RKO (cell line): ENCODE measurements at regions not wholly inside any gene's neighbourhood (a gene's known extent, or its start where the extent isn't known, plus 50 kb on each side); places are given as distances from the start of the nearest gene placed in this dataset.

Experiments
- DNase-seq: peaks from one replicate; pipeline ENCODE4 v3.0.0-alpha.2; 2016; ENCODE audit warnings: low spot score

- DNase-seq: no peak
Measured at GRCh38 chr22:47994601-47995263, 1232.3 kb downstream of the TBC1D22A start.

- DNase-seq: no peak
Measured at GRCh38 chr22:47994045-47994444, 1231.6 kb downstream of the TBC1D22A start.

- DNase-seq: no peak
Measured at GRCh38 chr22:47990481-47990880, 1228.0 kb downstream of the TBC1D22A start.

- no peak for DNase-seq
Measured at GRCh38 chr22:47987885-47988515, 1225.5 kb downstream of the TBC1D22A start.

- DNase-seq: no peak
Measured at GRCh38 chr22:47976219-47976618, 1213.8 kb downstream of the TBC1D22A start.

GRCh38 chr22:47967831-47968230, 1205.4 kb downstream of the TBC1D22A start:
- DNase-seq: no peak

GRCh38 chr22:47966316-47966715, 1203.9 kb downstream of the TBC1D22A start:
- no peak for DNase-seq

GRCh38 chr22:47965896-47966295, 1203.4 kb downstream of the TBC1D22A start:
- DNase-seq: no peak

- no peak for DNase-seq
Measured at GRCh38 chr22:47965066-47965465, 1202.6 kb downstream of the TBC1D22A start.

- no peak for DNase-seq
Measured at GRCh38 chr22:47963660-47964059, 1201.2 kb downstream of the TBC1D22A start.

- DNase-seq: no peak
Measured at GRCh38 chr22:47957649-47958048, 1195.2 kb downstream of the TBC1D22A start.

- no peak for DNase-seq
Measured at GRCh38 chr22:47954107-47954506, 1191.7 kb downstream of the TBC1D22A start.

GRCh38 chr22:47944941-47945340, 1182.5 kb downstream of the TBC1D22A start:
- DNase-seq: no peak

- no peak for DNase-seq
Measured at GRCh38 chr22:47943729-47944700, 1181.6 kb downstream of the TBC1D22A start.

- DNase-seq: no peak
Measured at GRCh38 chr22:47940211-47940610, 1177.8 kb downstream of the TBC1D22A start.

- no peak for DNase-seq
Measured at GRCh38 chr22:47933891-47934290, 1171.4 kb downstream of the TBC1D22A start.

GRCh38 chr22:47933226-47933625, 1170.8 kb downstream of the TBC1D22A start:
- no peak for DNase-seq

- DNase-seq: no peak
Measured at GRCh38 chr22:47929646-47930185, 1167.3 kb downstream of the TBC1D22A start.

- DNase-seq: no peak
Measured at GRCh38 chr22:47929073-47929472, 1166.6 kb downstream of the TBC1D22A start.

- DNase-seq: no peak
Measured at GRCh38 chr22:47928631-47929030, 1166.2 kb downstream of the TBC1D22A start.

- no peak for DNase-seq
Measured at GRCh38 chr22:47927648-47928210, 1165.3 kb downstream of the TBC1D22A start.

GRCh38 chr22:47923011-47923427, 1160.6 kb downstream of the TBC1D22A start:
- DNase-seq: no peak
